ENCODE measurements at regions not wholly inside any gene's neighbourhood (a gene's known extent, or its start where the extent isn't known, plus 50 kb on each side); places are given as distances from the start of the nearest gene placed in this dataset.
A peak's percentile ranks its signal among the peaks of the same experiment; 100 is the strongest.

DNA sequence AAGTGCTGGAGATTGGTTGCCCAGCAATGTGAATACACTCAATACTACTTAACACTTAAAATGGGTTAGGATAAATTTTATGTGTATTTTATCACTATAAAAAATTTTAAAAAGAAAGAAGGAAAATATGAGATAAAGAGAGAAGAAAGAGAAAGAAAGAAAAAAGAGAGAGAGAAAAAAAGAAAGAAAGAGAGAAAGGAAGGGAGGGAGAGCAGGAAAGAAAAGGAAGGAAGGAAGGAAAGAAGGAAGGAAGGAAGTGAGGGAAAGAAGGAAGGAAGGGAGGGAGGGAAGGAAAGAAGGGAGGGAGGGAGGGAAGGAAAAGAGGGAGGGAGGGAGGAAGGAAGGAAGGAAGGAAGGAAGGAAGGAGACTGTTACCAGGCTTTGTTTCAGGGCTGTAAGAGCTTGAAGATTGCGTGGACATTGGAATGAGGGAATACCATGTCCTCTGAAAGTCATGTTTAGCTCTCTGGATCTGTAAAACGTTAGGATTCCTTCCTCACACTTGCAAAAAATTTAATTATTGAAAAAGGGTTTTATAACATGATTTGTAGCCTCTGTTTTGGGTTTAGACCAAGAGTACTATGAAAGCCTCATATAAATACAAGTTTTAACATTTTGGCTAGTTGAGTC lies 152.3 kb upstream of the DAP start:
- H3K9me3 ChIP-seq (ENCODE audit: control insufficient read depth, low read depth, low read length) = no peaks in the 10 kb centered on the region
- no peak for DNase-seq
- H3K79me2 ChIP-seq (ENCODE audit: insufficient read depth, low read length) = no peaks in the 10 kb centered on the region
- H4K8ac ChIP-seq (replicated peaks; ENCODE audit: insufficient read length, low read depth, low read length) = no peak overlapping the region
- H2BK12ac ChIP-seq (ENCODE audit: insufficient read length, low read depth, low read length) = no peak overlapping the region
- H3K23ac ChIP-seq (ENCODE audit: insufficient read length, low read depth, low read length) = no peak overlapping the region
- H3K56ac ChIP-seq (ENCODE audit: insufficient read length, low read depth, low read length) = no peak overlapping the region
- H3K23me2 ChIP-seq (ENCODE audit: insufficient read length, low read depth, low read length, poor library complexity, severe bottlenecking) = no peaks in the 10 kb centered on the region
- no peak overlapping the region for H3K14ac ChIP-seq (ENCODE audit: insufficient read depth, low read length)
- no peak overlapping the region for H3K9ac ChIP-seq (ENCODE audit: extremely low read depth, insufficient read length, low read length)
- peak overlapping the region; percentile 15 for H2BK20ac ChIP-seq (ENCODE audit: low read depth, low read length, poor library complexity, severe bottlenecking)
- H3K27me3 ChIP-seq (ENCODE audit: insufficient read depth, low read length) = no peaks in the 10 kb centered on the region
- Mint-ChIP-seq H3K9me3 (no peaks in the 10 kb centered on the region; a peak in 1 of 5 replicates), H3K4me3 (no peak overlapping the region), H3K27ac (no peak overlapping the region), H3K36me3 (ENCODE audit: insufficient read depth in 1 of 3, low read depth in 3 of 3) (peaks cover 0 to 2% (median 0%) of the 10 kb centered on the region in 3 experiments; a peak in 1 of 7 replicates), H3K4me1 (no peaks in the 10 kb centered on the region), H3K27me3 (ENCODE audit: low read depth) (peaks cover 3% of the 10 kb centered on the region; the same call in 1 of the 2 replicates)
- H4K5ac ChIP-seq (ENCODE audit: insufficient read length, low read depth, low read length) = no peak overlapping the region
- no peaks in the 10 kb centered on the region for H3K4me1 ChIP-seq (ENCODE audit: insufficient read depth, low read length)
- no peak overlapping the region for H3K27ac ChIP-seq (ENCODE audit: insufficient read length, low read depth, low read length)
- H3K18ac ChIP-seq (ENCODE audit: insufficient read length, low read depth, low read length) = no peak overlapping the region
- H4K91ac ChIP-seq (ENCODE audit: insufficient read length, low read depth, low read length) = no peak overlapping the region
- H3K79me1 ChIP-seq (ENCODE audit: insufficient read depth, low read depth, low read length, poor library complexity, severe bottlenecking) = no peaks in the 10 kb centered on the region
- no peak overlapping the region for H2BK120ac ChIP-seq (ENCODE audit: low read depth, low read length, poor library complexity, severe bottlenecking)
- WGBS (ENCODE audit: extremely low coverage, insufficient read length, low lambda C conversion rate) = no CpG with 5 or more reads among the region's 2 CpGs
- H4K20me1 ChIP-seq (ENCODE audit: control insufficient read depth, insufficient read depth, insufficient read length) = no peaks in the 10 kb centered on the region
- no peak overlapping the region for H2BK15ac ChIP-seq (ENCODE audit: low read depth, low read length)
- H2BK5ac ChIP-seq (ENCODE audit: insufficient read length, low read length) = no peak overlapping the region
- TF ChIP-seq CTCF (conservative IDR thresholded peaks at IDR 0.05) = no peak
- H3K4ac ChIP-seq (ENCODE audit: low read depth, low read length) = no peak overlapping the region
- H3K4me2 ChIP-seq (ENCODE audit: insufficient read depth, insufficient read length, low read length) = no peak overlapping the region
- H2AK5ac ChIP-seq (ENCODE audit: insufficient read length, low read length) = no peak overlapping the region
- no peak overlapping the region for H3T11ph ChIP-seq (ENCODE audit: low read length)
- no peak overlapping the region for H2AFZ ChIP-seq (ENCODE audit: low read length)
